HepG2 (cell line): ENCODE measurements at regions not wholly inside any gene's neighbourhood (a gene's known extent, or its start where the extent isn't known, plus 50 kb on each side); places are given as distances from the start of the nearest gene placed in this dataset.

Experiments
- ATAC-seq: fragments of 200-7000 bp; cut with Tn5 transposase; 3 replicates; pipeline ENCODE4 v1.9.1; 2020; ENCODE audit warnings: mild to moderate bottlenecking, moderate library complexity
- BruUV-seq: library from RNA; stranded (reverse); fragments of 400-500 nt; replicated peaks from 2 replicates; lab custom pipeline; 2021; lab: Mats Ljungman, UMichigan
- CTCF ChIA-PET: fragments of 300-600 bp; formaldehyde crosslinking; extraction: SDS; loops from one replicate; lab custom pipeline; 2021; ENCODE audit warnings: low total read pairs, inconsistent platforms, low intra/inter-chr PET ratio; lab: Yijun Ruan, JAX
- POLR2A ChIA-PET: fragments of 350-600 bp; sonication (Branson Sonifier 250); formaldehyde crosslinking; loops from one replicate; lab custom pipeline; 2020; ENCODE audit warnings: antibody characterized with exemption, inconsistent platforms; lab: Yijun Ruan, JAX
- DNase-seq: peaks from one replicate; pipeline ENCODE4 v3.0.0-alpha.2; 2015; ENCODE audit warnings: low spot score
- FAIRE-seq: peaks from 3 replicates; lab custom pipeline; 2011; peaks lifted over from hg19 to GRCh38; lab: Jason Lieb, UNC
- H2AFZ ChIP-seq: one replicate; pipeline ENCODE4 v1.6.1; 2011; ENCODE audit warnings: low read length, inconsistent platforms
- H3K27ac ChIP-seq: fragments of 300-600 bp; 3 replicates; pipeline ENCODE4 v1.8.0; 2011; ENCODE audit warnings: mixed run types, mild to moderate bottlenecking, mixed read lengths, low read length, inconsistent platforms; ENCODE audit not compliant: insufficient read depth; ENCODE audit errors: extremely low read length
- H3K27me3 ChIP-seq, 2 experiments: fragments of 200-600 bp in 1 of 2; 2 replicates in 1 of 2; 3 replicates in 1 of 2; pipeline versions ENCODE4 v1.6.0 to v1.8.0; 2011; ENCODE audit warnings: low read length in 2 of 2, mild to moderate bottlenecking in 2 of 2, moderate library complexity in 2 of 2, inconsistent platforms in 1 of 2; ENCODE audit not compliant: insufficient read depth in 2 of 2, control insufficient read depth in 1 of 2
- H3K36me3 ChIP-seq, 2 experiments: fragments of 200-600 bp in 1 of 2; replicated peaks in 1 of 2; 2 replicates in 1 of 2; 3 replicates in 1 of 2; pipeline versions ENCODE4 v1.5.1 to v1.8.0; 2011; ENCODE audit warnings: low read length in 2 of 2, inconsistent platforms in 1 of 2; ENCODE audit not compliant: insufficient read depth in 2 of 2, control insufficient read depth in 1 of 2
- H3K4me1 ChIP-seq: 2 replicates; pipeline ENCODE4 v1.5.1; 2012; ENCODE audit warnings: low read length, inconsistent platforms; ENCODE audit not compliant: insufficient read depth
- H3K4me2 ChIP-seq: 2 replicates; pipeline ENCODE4 v1.6.0; 2011; ENCODE audit warnings: low read depth, low read length, inconsistent platforms
- H3K4me3 ChIP-seq, 3 experiments: fragments of 200-600 bp in 1 of 3; sonication (generic), shearing (Covaris generic) in 1 of 3; replicated peaks in 1 of 3; 2 replicates each; pipeline ENCODE4 v1.5.1; 2011 to 2016; ENCODE audit warnings: low read length in 3 of 3, inconsistent platforms in 2 of 3, low read depth in 2 of 3, mild to moderate bottlenecking in 2 of 3, control low read depth in 1 of 3, mixed read lengths in 1 of 3; ENCODE audit not compliant: insufficient read depth in 1 of 3
- H3K79me2 ChIP-seq: one replicate; pipeline ENCODE4 v1.6.1; 2011; ENCODE audit warnings: low read length, inconsistent platforms; ENCODE audit not compliant: insufficient read depth
- H3K9ac ChIP-seq: 2 replicates; pipeline ENCODE4 v1.6.0; 2011; ENCODE audit warnings: mild to moderate bottlenecking, low read depth, low read length, inconsistent platforms; ENCODE audit not compliant: insufficient read depth
- H3K9me3 ChIP-seq: 2 replicates; pipeline ENCODE4 v1.5.1; 2012; ENCODE audit warnings: mild to moderate bottlenecking, low read length
- H4K20me1 ChIP-seq: 2 replicates; pipeline ENCODE4 v1.6.0; 2011; ENCODE audit warnings: inconsistent platforms, mild to moderate bottlenecking, low read length, moderate library complexity; ENCODE audit not compliant: insufficient read depth
- MAFK ChIP-seq, 2 experiments: IDR thresholded peaks in 1 of 2; conservative IDR thresholded peaks in 1 of 2; 2 replicates each; pipeline ENCODE4 v1.6.1; 2011; ENCODE audit warnings: improper control_type of control experiment in 2 of 2, low read length in 2 of 2
- POGZ ChIP-seq: sonication (generic); formaldehyde crosslinking; IDR thresholded peaks from 2 replicates; pipeline ENCODE4 v1.4.0; 2020; ENCODE audit warnings: mild to moderate bottlenecking, missing genetic modification reagents
- SYNCRIP ChIP-seq: fragments of 200-400 bp; formaldehyde crosslinking; IDR thresholded peaks from 2 replicates; pipeline ENCODE4 v1.6.1; 2018; ENCODE audit warnings: mild to moderate bottlenecking, low read depth, low read length; ENCODE audit not compliant: insufficient read depth
- ZKSCAN8 ChIP-seq: IDR thresholded peaks from 2 replicates; pipeline ENCODE4 v1.6.1; 2016; ENCODE audit warnings: borderline replicate concordance, missing genetic modification reagents, missing compliant biosample characterization
- ZNF235 ChIP-seq: sonication (generic); formaldehyde crosslinking; IDR thresholded peaks from 2 replicates; pipeline ENCODE4 v1.8.1; 2023; ENCODE audit warnings: mild to moderate bottlenecking, missing genetic modification reagents, borderline replicate concordance
- ZNF34 ChIP-seq: sonication (generic); formaldehyde crosslinking; IDR thresholded peaks from 2 replicates; pipeline ENCODE4 v1.4.0; 2020; ENCODE audit warnings: mild to moderate bottlenecking, missing genetic modification reagents, borderline replicate concordance
- WGBS: methylation state at CpG from one replicate; pipeline ENCODE4 v1.1.6; 2017; ENCODE audit warnings: low lambda C conversion rate; 5-methylcytosine and 5-hydroxymethylcytosine counted together
- in situ Hi-C: cut with HindIII; loops from 2 replicates; pipeline ENCODE4 v1.10.0; 2017; ENCODE audit warnings: low pct_unique_long_range_greater_than_20kb; ENCODE audit not compliant: extremely low pct_ligation_motif_present
- intact Hi-C: fragments of 100-400 bp; cut with micrococcal nuclease; formaldehyde crosslinking; loops from one replicate; pipeline ENCODE4 v1.10.0; 2022; ENCODE audit not compliant: unreplicated experiment
- TF ChIP-seq, protein P1 (sequence below): sonication (generic); formaldehyde crosslinking; IDR thresholded peaks from 2 replicates; pipeline ENCODE4 v1.4.0; 2020; ENCODE audit warnings: missing genetic modification reagents, borderline replicate concordance
- TF ChIP-seq, protein P2 (sequence below), 2 experiments: sonication (generic) in 1 of 2; formaldehyde crosslinking in 1 of 2; IDR thresholded peaks; 2 replicates each; pipeline versions ENCODE4 v1.4.0 to v1.6.1; 2016 to 2020; ENCODE audit warnings: borderline replicate concordance in 1 of 2, low read depth in 1 of 2, mild to moderate bottlenecking in 1 of 2, missing genetic modification reagents in 1 of 2
- TF ChIP-seq, protein P3 (sequence below): sonication (generic); formaldehyde crosslinking; IDR thresholded peaks from 2 replicates; pipeline ENCODE4 v1.5.1; 2020; ENCODE audit warnings: mild to moderate bottlenecking, missing genetic modification reagents

DNA sequence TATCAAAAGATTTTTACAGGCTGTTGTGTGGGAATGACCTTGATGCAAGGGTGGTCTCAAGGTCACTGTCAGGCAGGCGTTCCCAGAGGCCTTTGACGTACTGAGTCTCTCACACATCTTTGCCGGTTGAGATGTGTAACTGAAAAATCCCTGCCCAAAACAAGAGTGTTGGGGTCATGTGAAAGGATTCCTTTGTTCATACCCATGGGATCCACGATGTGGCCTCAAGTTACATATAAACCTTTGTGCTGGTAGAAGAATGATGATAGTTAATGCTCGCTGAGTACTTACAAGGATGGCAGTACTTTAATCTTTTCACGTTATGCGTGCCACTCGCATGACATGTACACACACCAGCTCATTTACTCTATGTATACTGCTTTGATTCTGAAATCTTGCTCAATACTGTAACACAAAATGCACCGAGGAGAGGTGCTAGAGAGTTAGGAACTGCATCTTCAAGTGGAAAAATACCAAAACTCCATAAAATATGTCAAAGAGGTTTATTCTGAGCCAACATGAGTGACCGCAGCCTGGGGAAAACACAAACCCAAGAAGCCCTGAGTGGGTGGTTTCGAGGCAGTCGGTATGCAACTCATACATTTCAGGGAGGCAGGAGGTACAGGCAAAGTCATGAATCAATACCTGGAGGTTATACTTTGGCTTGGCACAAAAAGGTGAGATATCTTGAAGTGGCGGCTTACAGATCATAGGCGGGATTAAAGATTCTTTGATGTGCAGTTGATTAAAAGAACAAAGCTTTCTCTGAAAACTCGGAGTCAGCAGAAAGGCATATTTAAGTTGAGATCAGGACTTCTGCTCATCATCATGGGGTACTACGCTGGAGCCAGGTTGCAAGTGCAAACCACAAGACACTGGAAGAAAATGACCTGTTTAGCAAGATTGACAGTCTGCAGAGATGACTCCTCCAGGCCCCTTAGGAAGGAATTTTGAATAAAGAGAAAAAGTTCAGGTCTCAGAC is 87.4 kb upstream of the ARHGEF7 start:
- Histone ChIP-seq H3K4me1 (no peaks in the 10 kb centered on the region), H3K4me2 (no peak overlapping the region), H3K4me3 (no peak overlapping the region), H3K9ac (no peak overlapping the region), H3K9me3 (no peaks in the 10 kb centered on the region), H3K36me3 (no peaks in the 10 kb centered on the region), H3K79me2 (no peaks in the 10 kb centered on the region), H3K27me3 (peaks cover 8 to 47% of the 10 kb centered on the region in 2 experiments; a peak in 4 of 5 replicates), H4K20me1 (no peaks in the 10 kb centered on the region), H3K27ac (no peak overlapping the region), H2AFZ (no peak overlapping the region)
- intact Hi-C loops (no loop called here), in situ Hi-C loops (no loop called here)
- ChIA-PET CTCF (no interaction called here), POLR2A (no interaction called here)
- FAIRE-seq: no peak
- no peak for ATAC-seq
- WGBS: 40% methylated on average over 15 of the region's 16 CpGs
- BruUV-seq: no TSS peak
- peak; percentile 6 for DNase-seq
- no peak for TF ChIP-seq SYNCRIP
- no peak for TF ChIP-seq ZNF34 (CRISPR knock-in tag)
- TF ChIP-seq POGZ (CRISPR knock-in tag): no peak
- peak; percentile 70 to 80 for TF ChIP-seq MAFK (conservative IDR thresholded peaks at IDR 0.05 in 1 of 2, IDR thresholded peaks at IDR 0.05 in 1 of 2; ENCODE audit: low read length in 2 of 2)
- TF ChIP-seq ZNF235 (CRISPR knock-in tag): no peak
- TF ChIP-seq, protein P1, sequence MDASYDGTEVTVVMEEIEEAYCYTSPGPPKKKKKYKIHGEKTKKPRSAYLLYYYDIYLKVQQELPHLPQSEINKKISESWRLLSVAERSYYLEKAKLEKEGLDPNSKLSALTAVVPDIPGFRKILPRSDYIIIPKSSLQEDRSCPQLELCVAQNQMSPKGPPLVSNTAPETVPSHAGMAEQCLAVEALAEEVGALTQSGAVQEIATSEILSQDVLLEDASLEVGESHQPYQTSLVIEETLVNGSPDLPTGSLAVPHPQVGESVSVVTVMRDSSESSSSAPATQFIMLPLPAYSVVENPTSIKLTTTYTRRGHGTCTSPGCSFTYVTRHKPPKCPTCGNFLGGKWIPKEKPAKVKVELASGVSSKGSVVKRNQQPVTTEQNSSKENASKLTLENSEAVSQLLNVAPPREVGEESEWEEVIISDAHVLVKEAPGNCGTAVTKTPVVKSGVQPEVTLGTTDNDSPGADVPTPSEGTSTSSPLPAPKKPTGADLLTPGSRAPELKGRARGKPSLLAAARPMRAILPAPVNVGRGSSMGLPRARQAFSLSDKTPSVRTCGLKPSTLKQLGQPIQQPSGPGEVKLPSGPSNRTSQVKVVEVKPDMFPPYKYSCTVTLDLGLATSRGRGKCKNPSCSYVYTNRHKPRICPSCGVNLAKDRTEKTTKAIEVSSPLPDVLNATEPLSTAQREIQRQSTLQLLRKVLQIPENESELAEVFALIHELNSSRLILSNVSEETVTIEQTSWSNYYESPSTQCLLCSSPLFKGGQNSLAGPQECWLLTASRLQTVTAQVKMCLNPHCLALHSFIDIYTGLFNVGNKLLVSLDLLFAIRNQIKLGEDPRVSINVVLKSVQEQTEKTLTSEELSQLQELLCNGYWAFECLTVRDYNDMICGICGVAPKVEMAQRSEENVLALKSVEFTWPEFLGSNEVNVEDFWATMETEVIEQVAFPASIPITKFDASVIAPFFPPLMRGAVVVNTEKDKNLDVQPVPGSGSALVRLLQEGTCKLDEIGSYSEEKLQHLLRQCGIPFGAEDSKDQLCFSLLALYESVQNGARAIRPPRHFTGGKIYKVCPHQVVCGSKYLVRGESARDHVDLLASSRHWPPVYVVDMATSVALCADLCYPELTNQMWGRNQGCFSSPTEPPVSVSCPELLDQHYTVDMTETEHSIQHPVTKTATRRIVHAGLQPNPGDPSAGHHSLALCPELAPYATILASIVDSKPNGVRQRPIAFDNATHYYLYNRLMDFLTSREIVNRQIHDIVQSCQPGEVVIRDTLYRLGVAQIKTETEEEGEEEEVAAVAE (CRISPR knock-in tag): no peak
- TF ChIP-seq, protein P2, sequence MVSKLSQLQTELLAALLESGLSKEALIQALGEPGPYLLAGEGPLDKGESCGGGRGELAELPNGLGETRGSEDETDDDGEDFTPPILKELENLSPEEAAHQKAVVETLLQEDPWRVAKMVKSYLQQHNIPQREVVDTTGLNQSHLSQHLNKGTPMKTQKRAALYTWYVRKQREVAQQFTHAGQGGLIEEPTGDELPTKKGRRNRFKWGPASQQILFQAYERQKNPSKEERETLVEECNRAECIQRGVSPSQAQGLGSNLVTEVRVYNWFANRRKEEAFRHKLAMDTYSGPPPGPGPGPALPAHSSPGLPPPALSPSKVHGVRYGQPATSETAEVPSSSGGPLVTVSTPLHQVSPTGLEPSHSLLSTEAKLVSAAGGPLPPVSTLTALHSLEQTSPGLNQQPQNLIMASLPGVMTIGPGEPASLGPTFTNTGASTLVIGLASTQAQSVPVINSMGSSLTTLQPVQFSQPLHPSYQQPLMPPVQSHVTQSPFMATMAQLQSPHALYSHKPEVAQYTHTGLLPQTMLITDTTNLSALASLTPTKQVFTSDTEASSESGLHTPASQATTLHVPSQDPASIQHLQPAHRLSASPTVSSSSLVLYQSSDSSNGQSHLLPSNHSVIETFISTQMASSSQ (IDR thresholded peaks at IDR 0.05; ENCODE audit: low read depth): no peak
- TF ChIP-seq, protein P2 (CRISPR knock-in tag; IDR thresholded peaks at IDR 0.05; ENCODE audit: borderline replicate concordance): no peak
- TF ChIP-seq ZKSCAN8 (CRISPR knock-in tag): no peak
- TF ChIP-seq, protein P3, sequence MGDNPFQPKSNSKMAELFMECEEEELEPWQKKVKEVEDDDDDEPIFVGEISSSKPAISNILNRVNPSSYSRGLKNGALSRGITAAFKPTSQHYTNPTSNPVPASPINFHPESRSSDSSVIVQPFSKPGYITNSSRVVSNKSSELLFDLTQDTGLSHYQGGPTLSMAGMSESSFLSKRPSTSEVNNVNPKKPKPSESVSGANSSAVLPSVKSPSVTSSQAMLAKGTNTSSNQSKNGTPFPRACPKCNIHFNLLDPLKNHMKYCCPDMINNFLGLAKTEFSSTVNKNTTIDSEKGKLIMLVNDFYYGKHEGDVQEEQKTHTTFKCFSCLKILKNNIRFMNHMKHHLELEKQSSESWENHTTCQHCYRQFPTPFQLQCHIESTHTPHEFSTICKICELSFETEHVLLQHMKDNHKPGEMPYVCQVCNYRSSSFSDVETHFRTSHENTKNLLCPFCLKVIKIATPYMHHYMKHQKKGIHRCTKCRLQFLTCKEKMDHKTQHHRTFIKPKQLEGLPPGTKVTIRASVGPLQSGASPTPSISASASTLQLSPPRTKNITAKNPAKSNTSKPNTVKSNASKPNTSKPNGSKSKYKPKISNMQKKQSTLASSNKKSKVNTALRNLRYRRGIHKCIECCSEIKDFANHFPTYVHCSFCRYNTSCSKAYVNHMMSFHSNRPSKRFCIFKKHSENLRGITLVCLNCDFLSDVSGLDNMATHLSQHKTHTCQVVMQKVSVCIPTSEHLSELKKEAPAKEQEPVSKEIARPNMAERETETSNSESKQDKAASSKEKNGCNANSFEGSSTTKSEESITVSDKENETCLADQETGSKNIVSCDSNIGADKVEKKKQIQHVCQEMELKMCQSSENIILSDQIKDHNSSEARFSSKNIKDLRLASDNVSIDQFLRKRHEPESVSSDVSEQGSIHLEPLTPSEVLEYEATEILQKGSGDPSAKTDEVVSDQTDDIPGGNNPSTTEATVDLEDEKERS (CRISPR knock-in tag): no peak
